NCI-H2227 (cell line): ENCODE measurements at regions not wholly inside any gene's neighbourhood (a gene's known extent, or its start where the extent isn't known, plus 50 kb on each side); places are given as distances from the start of the nearest gene placed in this dataset.

ENCODE experiments used
- DNase-seq: peaks from one replicate; lab custom pipeline; 2025; ENCODE audit not compliant: unreplicated experiment; lab: John Stamatoyannopoulos, UW

GRCh38 chr12:22893878-22894277 is 268.9 kb downstream of the ETNK1 start:
- DNase-seq = no peak

GRCh38 chr12:22899184-22899583 is 274.2 kb downstream of the ETNK1 start:
- DNase-seq = no peak

- no peak for DNase-seq
Observed at GRCh38 chr12:22900401-22900800, 275.4 kb downstream of the ETNK1 start.

- DNase-seq = no peak
Observed at GRCh38 chr12:22904485-22904884, 279.5 kb downstream of the ETNK1 start.

GRCh38 chr12:22916241-22916640 is 291.3 kb downstream of the ETNK1 start:
- no peak for DNase-seq

GRCh38 chr12:22916815-22917214 is 291.8 kb downstream of the ETNK1 start:
- no peak for DNase-seq

- no peak for DNase-seq
Observed at GRCh38 chr12:22919883-22920282, 294.9 kb downstream of the ETNK1 start.

- DNase-seq = no peak
Observed at GRCh38 chr12:22923768-22924167, 298.8 kb downstream of the ETNK1 start.

- no peak for DNase-seq
Observed at GRCh38 chr12:22924391-22924790, 299.4 kb downstream of the ETNK1 start.

GRCh38 chr12:22925623-22926022 is 300.7 kb downstream of the ETNK1 start:
- DNase-seq = no peak

- DNase-seq = no peak
Observed at GRCh38 chr12:22932431-22932830, 307.5 kb downstream of the ETNK1 start.

GRCh38 chr12:22935090-22935489 is 310.1 kb downstream of the ETNK1 start:
- no peak for DNase-seq

GRCh38 chr12:22935501-22935900 is 310.5 kb downstream of the ETNK1 start:
- DNase-seq = peak; percentile 34

GRCh38 chr12:22938323-22938722 is 313.4 kb downstream of the ETNK1 start:
- no peak for DNase-seq

- DNase-seq = no peak
Observed at GRCh38 chr12:22951206-22951605, 326.2 kb downstream of the ETNK1 start.

GRCh38 chr12:22956690-22957089 is 331.7 kb downstream of the ETNK1 start:
- DNase-seq = no peak

GRCh38 chr12:22967171-22967570 is 342.2 kb downstream of the ETNK1 start:
- no peak for DNase-seq

- no peak for DNase-seq
Observed at GRCh38 chr12:22969521-22969920, 344.6 kb downstream of the ETNK1 start.

GRCh38 chr12:22971247-22971646 is 346.3 kb downstream of the ETNK1 start:
- DNase-seq = no peak

- DNase-seq = no peak
Observed at GRCh38 chr12:22971701-22972191, 346.8 kb downstream of the ETNK1 start.

- DNase-seq = no peak
Observed at GRCh38 chr12:22974865-22975264, 349.9 kb downstream of the ETNK1 start.

- DNase-seq = no peak
Observed at GRCh38 chr12:22978962-22979361, 354.0 kb downstream of the ETNK1 start.

- DNase-seq = no peak
Observed at GRCh38 chr12:22979854-22980469, 355.0 kb downstream of the ETNK1 start.
